ENCODE measurements at regions not wholly inside any gene's neighbourhood (a gene's known extent, or its start where the extent isn't known, plus 50 kb on each side); places are given as distances from the start of the nearest gene placed in this dataset.

GRCh38 chr5:29387384-29387783 lies 1806.1 kb upstream of the CDH6 start:
- TF ChIP-seq EZH2 (IDR thresholded peaks at IDR 0.05; ENCODE audit: low read length, missing control alignments) = no peak
- TF ChIP-seq, protein P1, sequence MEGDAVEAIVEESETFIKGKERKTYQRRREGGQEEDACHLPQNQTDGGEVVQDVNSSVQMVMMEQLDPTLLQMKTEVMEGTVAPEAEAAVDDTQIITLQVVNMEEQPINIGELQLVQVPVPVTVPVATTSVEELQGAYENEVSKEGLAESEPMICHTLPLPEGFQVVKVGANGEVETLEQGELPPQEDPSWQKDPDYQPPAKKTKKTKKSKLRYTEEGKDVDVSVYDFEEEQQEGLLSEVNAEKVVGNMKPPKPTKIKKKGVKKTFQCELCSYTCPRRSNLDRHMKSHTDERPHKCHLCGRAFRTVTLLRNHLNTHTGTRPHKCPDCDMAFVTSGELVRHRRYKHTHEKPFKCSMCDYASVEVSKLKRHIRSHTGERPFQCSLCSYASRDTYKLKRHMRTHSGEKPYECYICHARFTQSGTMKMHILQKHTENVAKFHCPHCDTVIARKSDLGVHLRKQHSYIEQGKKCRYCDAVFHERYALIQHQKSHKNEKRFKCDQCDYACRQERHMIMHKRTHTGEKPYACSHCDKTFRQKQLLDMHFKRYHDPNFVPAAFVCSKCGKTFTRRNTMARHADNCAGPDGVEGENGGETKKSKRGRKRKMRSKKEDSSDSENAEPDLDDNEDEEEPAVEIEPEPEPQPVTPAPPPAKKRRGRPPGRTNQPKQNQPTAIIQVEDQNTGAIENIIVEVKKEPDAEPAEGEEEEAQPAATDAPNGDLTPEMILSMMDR (conservative IDR thresholded peaks at IDR 0.05 in 1 of 2, IDR thresholded peaks at IDR 0.05 in 1 of 2; ENCODE audit: low read depth in 1 of 2, low read length in 2 of 2) = no peak
- Histone ChIP-seq H2AFZ (ENCODE audit: low read length) (no peak overlapping the region), H3K79me2 (ENCODE audit: control insufficient read depth, insufficient read depth, low read length) (no peaks in the 10 kb centered on the region), H3K9me3 (ENCODE audit: control insufficient read depth, insufficient read depth, low read depth, low read length) (no peaks in the 10 kb centered on the region), H4K20me1 (ENCODE audit: control insufficient read depth, extremely low read depth, insufficient read depth, low read length) (no peaks in the 10 kb centered on the region), H3K27me3 (ENCODE audit: control insufficient read depth, insufficient read depth, low read length) (no peaks in the 10 kb centered on the region), H3K4me3 (replicated peaks in 1 of 4; ENCODE audit: control extremely low read depth in 1 of 4, insufficient read depth in 1 of 4, low read depth in 3 of 4, low read length in 4 of 4) (no peak overlapping the region), H3K36me3 (ENCODE audit: control insufficient read depth, insufficient read depth, low read length) (no peaks in the 10 kb centered on the region), H3K4me1 (ENCODE audit: control insufficient read depth, extremely low read depth, insufficient read depth, low read length) (no peaks in the 10 kb centered on the region), H3K4me2 (ENCODE audit: extremely low read depth, insufficient read depth, low read length) (no peak overlapping the region), H3K9ac (ENCODE audit: insufficient read depth, low read length) (no peak overlapping the region), H3K27ac (ENCODE audit: insufficient read depth, low read length) (no peak overlapping the region)
- DNase-seq (ENCODE audit: low read depth in 2 of 2) = no peak

- Histone ChIP-seq H3K36me3 (ENCODE audit: control insufficient read depth, insufficient read depth, low read length) (no peaks in the 10 kb centered on the region), H3K4me2 (ENCODE audit: extremely low read depth, insufficient read depth, low read length) (no peak overlapping the region), H3K27me3 (ENCODE audit: control insufficient read depth, insufficient read depth, low read length) (no peaks in the 10 kb centered on the region), H3K4me1 (ENCODE audit: control insufficient read depth, extremely low read depth, insufficient read depth, low read length) (no peaks in the 10 kb centered on the region), H3K9ac (ENCODE audit: insufficient read depth, low read length) (no peak overlapping the region), H3K4me3 (replicated peaks in 1 of 4; ENCODE audit: control extremely low read depth in 1 of 4, insufficient read depth in 1 of 4, low read depth in 3 of 4, low read length in 4 of 4) (no peak overlapping the region), H3K27ac (ENCODE audit: insufficient read depth, low read length) (no peak overlapping the region), H4K20me1 (ENCODE audit: control insufficient read depth, extremely low read depth, insufficient read depth, low read length) (no peaks in the 10 kb centered on the region), H3K9me3 (ENCODE audit: control insufficient read depth, insufficient read depth, low read depth, low read length) (no peaks in the 10 kb centered on the region), H3K79me2 (ENCODE audit: control insufficient read depth, insufficient read depth, low read length) (no peaks in the 10 kb centered on the region), H2AFZ (ENCODE audit: low read length) (no peak overlapping the region)
- no peak for TF ChIP-seq EZH2 (IDR thresholded peaks at IDR 0.05; ENCODE audit: low read length, missing control alignments)
- TF ChIP-seq, protein P1 (conservative IDR thresholded peaks at IDR 0.05 in 1 of 2, IDR thresholded peaks at IDR 0.05 in 1 of 2; ENCODE audit: low read depth in 1 of 2, low read length in 2 of 2) = no peak
- DNase-seq (ENCODE audit: low read depth in 2 of 2) = no peak
Observed at GRCh38 chr5:29382780-29383179, 1810.7 kb upstream of the CDH6 start.

GRCh38 chr5:29380029-29380428 lies 1813.5 kb upstream of the CDH6 start:
- no peaks in the 10 kb centered on the region for H3K36me3 ChIP-seq (ENCODE audit: control insufficient read depth, insufficient read depth, low read length)
- no peaks in the 10 kb centered on the region for H3K79me2 ChIP-seq (ENCODE audit: control insufficient read depth, insufficient read depth, low read length)
- no peaks in the 10 kb centered on the region for H3K27me3 ChIP-seq (ENCODE audit: control insufficient read depth, insufficient read depth, low read length)
- H3K9me3 ChIP-seq (ENCODE audit: control insufficient read depth, insufficient read depth, low read depth, low read length) = no peaks in the 10 kb centered on the region
- H2AFZ ChIP-seq (ENCODE audit: low read length) = no peak overlapping the region
- no peak overlapping the region for H3K27ac ChIP-seq (ENCODE audit: insufficient read depth, low read length)
- no peak for DNase-seq (ENCODE audit: low read depth in 2 of 2)
- no peak for TF ChIP-seq EZH2 (IDR thresholded peaks at IDR 0.05; ENCODE audit: low read length, missing control alignments)
- TF ChIP-seq, protein P1 (conservative IDR thresholded peaks at IDR 0.05 in 1 of 2, IDR thresholded peaks at IDR 0.05 in 1 of 2; ENCODE audit: low read depth in 1 of 2, low read length in 2 of 2) = no peak
- no peak overlapping the region for H3K9ac ChIP-seq (ENCODE audit: insufficient read depth, low read length)
- H3K4me2 ChIP-seq (ENCODE audit: extremely low read depth, insufficient read depth, low read length) = no peak overlapping the region
- H4K20me1 ChIP-seq (ENCODE audit: control insufficient read depth, extremely low read depth, insufficient read depth, low read length) = no peaks in the 10 kb centered on the region
- H3K4me3 ChIP-seq (replicated peaks in 1 of 4; ENCODE audit: control extremely low read depth in 1 of 4, insufficient read depth in 1 of 4, low read depth in 3 of 4, low read length in 4 of 4) = no peak overlapping the region
- no peaks in the 10 kb centered on the region for H3K4me1 ChIP-seq (ENCODE audit: control insufficient read depth, extremely low read depth, insufficient read depth, low read length)

Measured in fibroblast of lung (primary cell).